PC-9 (cell line): ENCODE measurements at regions not wholly inside any gene's neighbourhood (a gene's known extent, or its start where the extent isn't known, plus 50 kb on each side); places are given as distances from the start of the nearest gene placed in this dataset.

ENCODE experiments used
- BruUV-seq: library from RNA; stranded (reverse); fragments of 400-500 nt; replicated peaks from 2 replicates; lab custom pipeline; 2021; lab: Mats Ljungman, UMichigan
- CTCF ChIA-PET: fragments of 300-600 bp; sonication (Branson Sonifier 250); formaldehyde crosslinking; loops from one replicate; lab custom pipeline; 2022; ENCODE audit warnings: antibody characterized with exemption; lab: Charles Lee
- POLR2A ChIA-PET: fragments of 300-600 bp; sonication (Branson Sonifier 250); formaldehyde crosslinking; loops from one replicate; lab custom pipeline; 2022; ENCODE audit warnings: antibody characterized with exemption; ENCODE audit not compliant: unreplicated experiment; lab: Charles Lee
- DNase-seq, 2 experiments: peaks; one replicate each; pipeline versions ENCODE4 v3.0.0 to v3.0.0-alpha.2; 2015 to 2022; ENCODE audit warnings: mixed read lengths in 1 of 2
- H2AFZ ChIP-seq: fragments of 200-600 bp; sonication (generic); 2 replicates; pipeline ENCODE4 v1.8.1; 2017; ENCODE audit warnings: antibody characterized with exemption
- H3F3A ChIP-seq: fragments of 200-600 bp; sonication (generic); 2 replicates; pipeline ENCODE4 v1.8.1; 2017; ENCODE audit warnings: antibody characterized with exemption, mild to moderate bottlenecking, low read depth; ENCODE audit not compliant: insufficient read depth
- H3K27ac ChIP-seq: fragments of 200-600 bp; sonication (generic); 2 replicates; pipeline ENCODE4 v1.6.1; 2016; ENCODE audit warnings: mixed run types
- H3K27me3 ChIP-seq: fragments of 200-600 bp; sonication (generic); 2 replicates; pipeline ENCODE4 v1.6.1; 2016; ENCODE audit warnings: low read depth, mixed run types; ENCODE audit not compliant: insufficient read depth
- H3K36me3 ChIP-seq: fragments of 200-600 bp; sonication (generic); 2 replicates; pipeline ENCODE4 v1.6.1; 2016; ENCODE audit warnings: low read depth, mixed run types
- H3K4me1 ChIP-seq: fragments of 200-600 bp; sonication (generic); replicated peaks from 2 replicates; pipeline ENCODE4 v1.6.1; 2016; ENCODE audit warnings: mixed run types; ENCODE audit not compliant: insufficient read depth
- H3K4me2 ChIP-seq: fragments of 200-600 bp; sonication (generic); 2 replicates; pipeline ENCODE4 v1.6.1; 2017; ENCODE audit warnings: mixed run types
- H3K4me3 ChIP-seq: fragments of 200-600 bp; sonication (generic); 2 replicates; pipeline ENCODE4 v1.6.1; 2016; ENCODE audit warnings: mixed run types
- H3K79me2 ChIP-seq: fragments of 200-600 bp; sonication (generic); 2 replicates; pipeline ENCODE4 v1.6.1; 2017; ENCODE audit warnings: low read depth, mixed run types
- H3K9me2 ChIP-seq: fragments of 200-600 bp; sonication (generic); 2 replicates; pipeline ENCODE4 v1.8.1; 2017; ENCODE audit warnings: mild to moderate bottlenecking; ENCODE audit not compliant: insufficient read depth
- H3K9me3 ChIP-seq: fragments of 200-600 bp; sonication (generic); 2 replicates; pipeline ENCODE4 v1.8.1; 2016; ENCODE audit warnings: low read depth; ENCODE audit not compliant: insufficient read depth
- H4K20me1 ChIP-seq: fragments of 200-600 bp; sonication (generic); 2 replicates; pipeline ENCODE4 v1.8.1; 2017; ENCODE audit not compliant: insufficient read depth
- EZH2 ChIP-seq: fragments of 200-600 bp; sonication (generic); IDR thresholded peaks from 2 replicates; pipeline ENCODE4 v1.8.0; 2017; ENCODE audit warnings: antibody characterized with exemption, low read depth
- intact Hi-C: fragments of 100-400 bp; cut with micrococcal nuclease; formaldehyde crosslinking; loops from one replicate; pipeline ENCODE4 v1.10.0; 2022; ENCODE audit not compliant: unreplicated experiment
- TF ChIP-seq, protein P1 (sequence below): fragments of 200-600 bp; sonication (generic); conservative IDR thresholded peaks from 2 replicates; pipeline ENCODE4 v1.6.1; 2017; ENCODE audit warnings: mixed run types, antibody characterized with exemption, mild to moderate bottlenecking, moderate library complexity

DNA sequence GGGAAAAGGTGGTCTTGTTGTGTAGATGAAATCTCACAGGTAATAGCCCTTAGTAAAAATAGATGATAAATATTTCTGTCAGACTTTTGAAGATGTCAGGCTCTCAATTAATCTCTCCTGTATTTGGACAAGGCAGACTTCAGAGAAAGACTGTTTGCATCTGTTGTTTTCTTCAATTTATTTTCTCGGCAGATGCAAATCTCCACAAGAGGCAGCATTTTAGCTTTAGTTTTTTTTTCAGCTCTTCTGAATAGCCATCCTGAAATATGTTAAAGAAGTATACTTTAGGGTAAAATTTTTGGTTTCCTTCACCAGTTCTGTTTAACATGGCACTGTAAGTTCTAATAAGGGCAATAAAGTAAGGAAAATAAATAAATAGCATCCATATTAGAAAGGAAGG, 685.1 kb downstream of the SI start:
- no peaks in the 10 kb centered on the region for H3K9me2 ChIP-seq
- H2AFZ ChIP-seq, result no peak overlapping the region
- ChIA-PET CTCF (no interaction called here), POLR2A (no interaction called here)
- no peaks in the 10 kb centered on the region for H3K36me3 ChIP-seq
- H3K4me2 ChIP-seq, result no peak overlapping the region
- no peaks in the 10 kb centered on the region for H3F3A ChIP-seq
- no peaks in the 10 kb centered on the region for H3K79me2 ChIP-seq
- no peak overlapping the region for H3K27ac ChIP-seq
- no peaks in the 10 kb centered on the region; the same call in 1 of the 2 replicates for H4K20me1 ChIP-seq
- no peaks in the 10 kb centered on the region for H3K4me1 ChIP-seq
- BruUV-seq, result no TSS peak
- H3K27me3 ChIP-seq, result no peaks in the 10 kb centered on the region
- no peak overlapping the region for H3K4me3 ChIP-seq
- no peak for TF ChIP-seq EZH2
- TF ChIP-seq, protein P1, sequence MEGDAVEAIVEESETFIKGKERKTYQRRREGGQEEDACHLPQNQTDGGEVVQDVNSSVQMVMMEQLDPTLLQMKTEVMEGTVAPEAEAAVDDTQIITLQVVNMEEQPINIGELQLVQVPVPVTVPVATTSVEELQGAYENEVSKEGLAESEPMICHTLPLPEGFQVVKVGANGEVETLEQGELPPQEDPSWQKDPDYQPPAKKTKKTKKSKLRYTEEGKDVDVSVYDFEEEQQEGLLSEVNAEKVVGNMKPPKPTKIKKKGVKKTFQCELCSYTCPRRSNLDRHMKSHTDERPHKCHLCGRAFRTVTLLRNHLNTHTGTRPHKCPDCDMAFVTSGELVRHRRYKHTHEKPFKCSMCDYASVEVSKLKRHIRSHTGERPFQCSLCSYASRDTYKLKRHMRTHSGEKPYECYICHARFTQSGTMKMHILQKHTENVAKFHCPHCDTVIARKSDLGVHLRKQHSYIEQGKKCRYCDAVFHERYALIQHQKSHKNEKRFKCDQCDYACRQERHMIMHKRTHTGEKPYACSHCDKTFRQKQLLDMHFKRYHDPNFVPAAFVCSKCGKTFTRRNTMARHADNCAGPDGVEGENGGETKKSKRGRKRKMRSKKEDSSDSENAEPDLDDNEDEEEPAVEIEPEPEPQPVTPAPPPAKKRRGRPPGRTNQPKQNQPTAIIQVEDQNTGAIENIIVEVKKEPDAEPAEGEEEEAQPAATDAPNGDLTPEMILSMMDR, result no peak
- intact Hi-C loops, result no loop called here
- H3K9me3 ChIP-seq, result no peaks in the 10 kb centered on the region
- no peak for DNase-seq

DNA sequence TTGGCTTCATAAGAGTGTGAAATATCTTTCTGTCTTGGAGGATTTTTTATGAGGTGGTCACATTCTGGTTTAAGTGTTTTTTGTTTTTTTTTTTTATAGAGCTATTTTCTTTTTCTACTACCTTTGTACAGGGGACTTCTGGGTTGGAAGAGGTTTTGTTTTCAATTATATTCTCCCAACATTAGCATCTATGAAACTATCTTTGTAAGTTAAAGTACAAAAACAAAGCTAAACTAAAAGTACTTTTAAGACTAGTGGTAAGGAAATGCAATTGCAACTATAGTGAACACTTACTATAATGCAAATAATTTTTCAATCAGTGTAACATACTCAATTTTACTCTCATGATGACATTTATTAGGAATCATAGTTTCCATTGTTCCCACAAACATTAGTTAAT, 688.2 kb downstream of the SI start:
- ChIA-PET POLR2A (no interaction called here), CTCF (no interaction called here)
- Histone ChIP-seq H3K4me3 (no peak overlapping the region), H3K27me3 (no peaks in the 10 kb centered on the region), H3K4me2 (no peak overlapping the region), H3K9me3 (no peaks in the 10 kb centered on the region), H3K4me1 (no peaks in the 10 kb centered on the region), H3K27ac (no peak overlapping the region), H2AFZ (no peak overlapping the region), H3K79me2 (no peaks in the 10 kb centered on the region), H4K20me1 (no peaks in the 10 kb centered on the region), H3K36me3 (no peaks in the 10 kb centered on the region), H3F3A (no peaks in the 10 kb centered on the region), H3K9me2 (no peaks in the 10 kb centered on the region)
- BruUV-seq, result no TSS peak
- intact Hi-C loops, result no loop called here
- TF ChIP-seq EZH2, result no peak
- TF ChIP-seq, protein P1, result peak; percentile 51; the same call in 1 of the 2 replicates
- no peak for DNase-seq

DNA sequence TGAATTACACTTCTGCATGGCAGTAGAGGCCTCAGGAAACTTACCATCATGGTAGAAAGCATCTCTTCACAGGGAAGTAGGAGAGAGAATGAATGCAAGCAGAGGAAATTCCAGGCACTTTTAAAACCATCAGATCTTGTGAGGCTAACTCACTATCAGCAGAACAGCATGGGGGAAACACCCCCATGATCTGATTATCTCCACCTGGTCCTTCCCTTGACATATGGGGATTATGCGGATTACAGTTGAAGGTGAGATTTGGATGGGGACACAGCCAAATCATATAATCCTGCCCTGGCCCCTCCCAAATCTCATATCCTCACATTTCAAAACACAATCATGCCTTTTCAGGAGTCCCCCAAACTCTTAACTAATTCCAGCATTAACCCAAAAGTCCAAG, 691.1 kb downstream of the SI start:
- POLR2A ChIA-PET, result no interaction called here

More for the DNA sequence above, 691.1 kb downstream of the SI start:
- TF ChIP-seq, protein P1, result no peak
- no peak for TF ChIP-seq EZH2
- no peaks in the 10 kb centered on the region for H3K36me3 ChIP-seq
- no peaks in the 10 kb centered on the region for H3K9me3 ChIP-seq
- DNase-seq, result no peak
- no TSS peak for BruUV-seq
- H3K27me3 ChIP-seq, result no peaks in the 10 kb centered on the region
- H3K4me2 ChIP-seq, result no peak overlapping the region
- H3K4me3 ChIP-seq, result no peak overlapping the region
- H3K9me2 ChIP-seq, result peaks cover 5% of the 10 kb centered on the region; the same call in 1 of the 2 replicates
- H2AFZ ChIP-seq, result no peak overlapping the region
- H3K27ac ChIP-seq, result no peak overlapping the region
- H3K79me2 ChIP-seq, result no peaks in the 10 kb centered on the region
- intact Hi-C loops, result no loop called here
- no peaks in the 10 kb centered on the region for H4K20me1 ChIP-seq
- H3F3A ChIP-seq, result no peaks in the 10 kb centered on the region
- CTCF ChIA-PET, result no interaction called here
- no peaks in the 10 kb centered on the region for H3K4me1 ChIP-seq
